ENCODE measurements at regions not wholly inside any gene's neighbourhood (a gene's known extent, or its start where the extent isn't known, plus 50 kb on each side); places are given as distances from the start of the nearest gene placed in this dataset.

- no peak for TF ChIP-seq CTCF (conservative IDR thresholded peaks at IDR 0.05 in 1 of 2, IDR thresholded peaks at IDR 0.05 in 1 of 2; ENCODE audit: low read depth in 1 of 2, low read length in 2 of 2)
- no peak for TF ChIP-seq EZH2 (IDR thresholded peaks at IDR 0.05; ENCODE audit: low read length, missing control alignments)
Measured at GRCh38 chr20:4626228-4626627, 60.0 kb upstream of the PRNP start.

Data from fibroblast of lung (primary cell).